HepG2 (cell line): ENCODE measurements at regions not wholly inside any gene's neighbourhood (a gene's known extent, or its start where the extent isn't known, plus 50 kb on each side); places are given as distances from the start of the nearest gene placed in this dataset.

Experiments
- FOSL2 ChIP-seq: sonication (generic); formaldehyde crosslinking; IDR thresholded peaks from 2 replicates; pipeline ENCODE4 v1.4.0; 2020; ENCODE audit warnings: missing genetic modification reagents
- KDM2A ChIP-seq: sonication (generic); formaldehyde crosslinking; IDR thresholded peaks from 2 replicates; pipeline ENCODE4 v1.4.0; 2020; ENCODE audit warnings: low read depth, missing genetic modification reagents, borderline replicate concordance
- MED8 ChIP-seq: sonication (generic); formaldehyde crosslinking; IDR thresholded peaks from 2 replicates; pipeline ENCODE4 v1.8.1; 2023; ENCODE audit warnings: mild to moderate bottlenecking, missing genetic modification reagents; ENCODE audit not compliant: insufficient replicate concordance
- SP4 ChIP-seq: sonication (generic); formaldehyde crosslinking; IDR thresholded peaks from 2 replicates; pipeline ENCODE4 v1.8.1; 2023; ENCODE audit warnings: mild to moderate bottlenecking, missing genetic modification reagents
- ZKSCAN1 ChIP-seq: fragments of 150-350 bp; IDR thresholded peaks from 2 replicates; pipeline ENCODE4 v1.6.1; 2014; ENCODE audit warnings: low read length
- ZMYM3 ChIP-seq: sonication (generic); formaldehyde crosslinking; IDR thresholded peaks from 2 replicates; pipeline ENCODE4 v1.5.1; 2020; ENCODE audit warnings: mild to moderate bottlenecking, missing genetic modification reagents
- ZNF468 ChIP-seq: sonication (generic); formaldehyde crosslinking; IDR thresholded peaks from 2 replicates; pipeline ENCODE4 v1.8.0; 2022; ENCODE audit warnings: mild to moderate bottlenecking, moderate library complexity, missing genetic modification reagents
- TF ChIP-seq, protein P1 (sequence below): sonication (generic); formaldehyde crosslinking; IDR thresholded peaks from 2 replicates; pipeline ENCODE4 v1.4.0; 2020; ENCODE audit warnings: missing genetic modification reagents
- TF ChIP-seq, protein P2 (sequence below): sonication (generic); formaldehyde crosslinking; conservative IDR thresholded peaks from 2 replicates; pipeline ENCODE4 v1.4.0; 2020; ENCODE audit warnings: missing genetic modification reagents
- TF ChIP-seq, protein P3 (sequence below): sonication (generic); formaldehyde crosslinking; IDR thresholded peaks from 2 replicates; pipeline ENCODE4 v1.4.0; 2020; ENCODE audit warnings: missing genetic modification reagents
- TF ChIP-seq, protein P4 (sequence below): sonication (generic); formaldehyde crosslinking; IDR thresholded peaks from 2 replicates; pipeline ENCODE4 v1.4.0; 2020; ENCODE audit warnings: mild to moderate bottlenecking, missing genetic modification reagents
- TF ChIP-seq, protein P5 (sequence below): sonication (generic); formaldehyde crosslinking; IDR thresholded peaks from 2 replicates; pipeline ENCODE4 v1.4.0; 2020; ENCODE audit warnings: missing genetic modification reagents

DNA sequence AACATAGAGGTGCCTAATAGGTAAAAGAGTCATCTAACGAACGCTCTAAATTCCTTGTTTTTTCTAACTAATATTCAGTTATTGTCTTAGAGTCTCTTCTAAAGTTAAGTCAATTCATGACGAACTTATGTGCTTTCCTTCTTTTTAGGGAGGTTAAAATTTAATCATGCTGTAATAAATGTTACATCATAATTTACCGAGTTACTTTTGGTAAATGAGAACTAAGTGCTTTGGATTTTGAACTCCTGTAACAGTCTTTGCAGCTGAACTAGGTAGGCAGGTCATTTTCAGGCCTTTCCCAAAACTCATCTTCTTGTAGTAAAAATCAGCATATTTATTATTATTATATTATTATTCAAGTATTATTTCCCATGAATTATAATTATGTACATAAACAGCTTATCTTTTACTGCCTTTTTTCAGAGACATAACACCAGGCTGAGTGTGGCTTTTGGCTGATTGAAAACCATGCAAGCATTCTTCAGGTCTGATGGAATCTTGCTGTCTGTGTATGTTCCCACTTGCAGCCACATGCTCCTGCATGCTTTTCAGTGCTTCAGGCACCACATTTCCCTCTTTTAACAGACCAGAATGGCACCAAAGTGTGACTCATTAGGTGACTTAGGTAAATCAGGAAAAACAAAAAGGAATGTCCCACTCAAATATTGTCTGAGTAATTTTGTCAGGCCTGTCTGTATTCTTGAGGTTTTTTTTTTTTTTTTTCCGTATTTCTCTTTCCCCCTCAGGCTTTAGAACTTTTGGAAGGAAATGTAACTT lies 81.0 kb upstream of the CD55 start (continued):
- TF ChIP-seq, protein P1, sequence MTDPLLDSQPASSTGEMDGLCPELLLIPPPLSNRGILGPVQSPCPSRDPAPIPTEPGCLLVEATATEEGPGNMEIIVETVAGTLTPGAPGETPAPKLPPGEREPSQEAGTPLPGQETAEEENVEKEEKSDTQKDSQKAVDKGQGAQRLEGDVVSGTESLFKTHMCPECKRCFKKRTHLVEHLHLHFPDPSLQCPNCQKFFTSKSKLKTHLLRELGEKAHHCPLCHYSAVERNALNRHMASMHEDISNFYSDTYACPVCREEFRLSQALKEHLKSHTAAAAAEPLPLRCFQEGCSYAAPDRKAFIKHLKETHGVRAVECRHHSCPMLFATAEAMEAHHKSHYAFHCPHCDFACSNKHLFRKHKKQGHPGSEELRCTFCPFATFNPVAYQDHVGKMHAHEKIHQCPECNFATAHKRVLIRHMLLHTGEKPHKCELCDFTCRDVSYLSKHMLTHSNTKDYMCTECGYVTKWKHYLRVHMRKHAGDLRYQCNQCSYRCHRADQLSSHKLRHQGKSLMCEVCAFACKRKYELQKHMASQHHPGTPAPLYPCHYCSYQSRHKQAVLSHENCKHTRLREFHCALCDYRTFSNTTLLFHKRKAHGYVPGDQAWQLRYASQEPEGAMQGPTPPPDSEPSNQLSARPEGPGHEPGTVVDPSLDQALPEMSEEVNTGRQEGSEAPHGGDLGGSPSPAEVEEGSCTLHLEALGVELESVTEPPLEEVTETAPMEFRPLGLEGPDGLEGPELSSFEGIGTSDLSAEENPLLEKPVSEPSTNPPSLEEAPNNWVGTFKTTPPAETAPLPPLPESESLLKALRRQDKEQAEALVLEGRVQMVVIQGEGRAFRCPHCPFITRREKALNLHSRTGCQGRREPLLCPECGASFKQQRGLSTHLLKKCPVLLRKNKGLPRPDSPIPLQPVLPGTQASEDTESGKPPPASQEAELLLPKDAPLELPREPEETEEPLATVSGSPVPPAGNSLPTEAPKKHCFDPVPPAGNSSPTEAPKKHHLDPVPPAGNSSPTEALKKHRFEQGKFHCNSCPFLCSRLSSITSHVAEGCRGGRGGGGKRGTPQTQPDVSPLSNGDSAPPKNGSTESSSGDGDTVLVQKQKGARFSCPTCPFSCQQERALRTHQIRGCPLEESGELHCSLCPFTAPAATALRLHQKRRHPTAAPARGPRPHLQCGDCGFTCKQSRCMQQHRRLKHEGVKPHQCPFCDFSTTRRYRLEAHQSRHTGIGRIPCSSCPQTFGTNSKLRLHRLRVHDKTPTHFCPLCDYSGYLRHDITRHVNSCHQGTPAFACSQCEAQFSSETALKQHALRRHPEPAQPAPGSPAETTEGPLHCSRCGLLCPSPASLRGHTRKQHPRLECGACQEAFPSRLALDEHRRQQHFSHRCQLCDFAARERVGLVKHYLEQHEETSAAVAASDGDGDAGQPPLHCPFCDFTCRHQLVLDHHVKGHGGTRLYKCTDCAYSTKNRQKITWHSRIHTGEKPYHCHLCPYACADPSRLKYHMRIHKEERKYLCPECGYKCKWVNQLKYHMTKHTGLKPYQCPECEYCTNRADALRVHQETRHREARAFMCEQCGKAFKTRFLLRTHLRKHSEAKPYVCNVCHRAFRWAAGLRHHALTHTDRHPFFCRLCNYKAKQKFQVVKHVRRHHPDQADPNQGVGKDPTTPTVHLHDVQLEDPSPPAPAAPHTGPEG: 0 out of 2 replicates have a peak, but pooled peaks have one; percentile 2
- TF ChIP-seq, protein P2, sequence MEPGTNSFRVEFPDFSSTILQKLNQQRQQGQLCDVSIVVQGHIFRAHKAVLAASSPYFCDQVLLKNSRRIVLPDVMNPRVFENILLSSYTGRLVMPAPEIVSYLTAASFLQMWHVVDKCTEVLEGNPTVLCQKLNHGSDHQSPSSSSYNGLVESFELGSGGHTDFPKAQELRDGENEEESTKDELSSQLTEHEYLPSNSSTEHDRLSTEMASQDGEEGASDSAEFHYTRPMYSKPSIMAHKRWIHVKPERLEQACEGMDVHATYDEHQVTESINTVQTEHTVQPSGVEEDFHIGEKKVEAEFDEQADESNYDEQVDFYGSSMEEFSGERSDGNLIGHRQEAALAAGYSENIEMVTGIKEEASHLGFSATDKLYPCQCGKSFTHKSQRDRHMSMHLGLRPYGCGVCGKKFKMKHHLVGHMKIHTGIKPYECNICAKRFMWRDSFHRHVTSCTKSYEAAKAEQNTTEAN: 0 out of 2 replicates have a peak, but pooled peaks have one; percentile 13
- TF ChIP-seq ZKSCAN1: no peak
- TF ChIP-seq, protein P3, sequence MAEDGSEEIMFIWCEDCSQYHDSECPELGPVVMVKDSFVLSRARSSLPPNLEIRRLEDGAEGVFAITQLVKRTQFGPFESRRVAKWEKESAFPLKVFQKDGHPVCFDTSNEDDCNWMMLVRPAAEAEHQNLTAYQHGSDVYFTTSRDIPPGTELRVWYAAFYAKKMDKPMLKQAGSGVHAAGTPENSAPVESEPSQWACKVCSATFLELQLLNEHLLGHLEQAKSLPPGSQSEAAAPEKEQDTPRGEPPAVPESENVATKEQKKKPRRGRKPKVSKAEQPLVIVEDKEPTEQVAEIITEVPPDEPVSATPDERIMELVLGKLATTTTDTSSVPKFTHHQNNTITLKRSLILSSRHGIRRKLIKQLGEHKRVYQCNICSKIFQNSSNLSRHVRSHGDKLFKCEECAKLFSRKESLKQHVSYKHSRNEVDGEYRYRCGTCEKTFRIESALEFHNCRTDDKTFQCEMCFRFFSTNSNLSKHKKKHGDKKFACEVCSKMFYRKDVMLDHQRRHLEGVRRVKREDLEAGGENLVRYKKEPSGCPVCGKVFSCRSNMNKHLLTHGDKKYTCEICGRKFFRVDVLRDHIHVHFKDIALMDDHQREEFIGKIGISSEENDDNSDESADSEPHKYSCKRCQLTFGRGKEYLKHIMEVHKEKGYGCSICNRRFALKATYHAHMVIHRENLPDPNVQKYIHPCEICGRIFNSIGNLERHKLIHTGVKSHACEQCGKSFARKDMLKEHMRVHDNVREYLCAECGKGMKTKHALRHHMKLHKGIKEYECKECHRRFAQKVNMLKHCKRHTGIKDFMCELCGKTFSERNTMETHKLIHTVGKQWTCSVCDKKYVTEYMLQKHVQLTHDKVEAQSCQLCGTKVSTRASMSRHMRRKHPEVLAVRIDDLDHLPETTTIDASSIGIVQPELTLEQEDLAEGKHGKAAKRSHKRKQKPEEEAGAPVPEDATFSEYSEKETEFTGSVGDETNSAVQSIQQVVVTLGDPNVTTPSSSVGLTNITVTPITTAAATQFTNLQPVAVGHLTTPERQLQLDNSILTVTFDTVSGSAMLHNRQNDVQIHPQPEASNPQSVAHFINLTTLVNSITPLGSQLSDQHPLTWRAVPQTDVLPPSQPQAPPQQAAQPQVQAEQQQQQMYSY (CRISPR knock-in tag): no peak
- peak; percentile 52 for TF ChIP-seq FOSL2 (CRISPR knock-in tag)
- no peak for TF ChIP-seq ZMYM3
- no peak for TF ChIP-seq ZNF468 (CRISPR knock-in tag)
- no peak for TF ChIP-seq SP4
- TF ChIP-seq, protein P4, sequence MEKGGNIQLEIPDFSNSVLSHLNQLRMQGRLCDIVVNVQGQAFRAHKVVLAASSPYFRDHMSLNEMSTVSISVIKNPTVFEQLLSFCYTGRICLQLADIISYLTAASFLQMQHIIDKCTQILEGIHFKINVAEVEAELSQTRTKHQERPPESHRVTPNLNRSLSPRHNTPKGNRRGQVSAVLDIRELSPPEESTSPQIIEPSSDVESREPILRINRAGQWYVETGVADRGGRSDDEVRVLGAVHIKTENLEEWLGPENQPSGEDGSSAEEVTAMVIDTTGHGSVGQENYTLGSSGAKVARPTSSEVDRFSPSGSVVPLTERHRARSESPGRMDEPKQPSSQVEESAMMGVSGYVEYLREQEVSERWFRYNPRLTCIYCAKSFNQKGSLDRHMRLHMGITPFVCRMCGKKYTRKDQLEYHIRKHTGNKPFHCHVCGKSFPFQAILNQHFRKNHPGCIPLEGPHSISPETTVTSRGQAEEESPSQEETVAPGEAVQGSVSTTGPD (CRISPR knock-in tag): no peak
- TF ChIP-seq KDM2A (CRISPR knock-in tag): no peak
- no peak for TF ChIP-seq MED8
- TF ChIP-seq, protein P5, sequence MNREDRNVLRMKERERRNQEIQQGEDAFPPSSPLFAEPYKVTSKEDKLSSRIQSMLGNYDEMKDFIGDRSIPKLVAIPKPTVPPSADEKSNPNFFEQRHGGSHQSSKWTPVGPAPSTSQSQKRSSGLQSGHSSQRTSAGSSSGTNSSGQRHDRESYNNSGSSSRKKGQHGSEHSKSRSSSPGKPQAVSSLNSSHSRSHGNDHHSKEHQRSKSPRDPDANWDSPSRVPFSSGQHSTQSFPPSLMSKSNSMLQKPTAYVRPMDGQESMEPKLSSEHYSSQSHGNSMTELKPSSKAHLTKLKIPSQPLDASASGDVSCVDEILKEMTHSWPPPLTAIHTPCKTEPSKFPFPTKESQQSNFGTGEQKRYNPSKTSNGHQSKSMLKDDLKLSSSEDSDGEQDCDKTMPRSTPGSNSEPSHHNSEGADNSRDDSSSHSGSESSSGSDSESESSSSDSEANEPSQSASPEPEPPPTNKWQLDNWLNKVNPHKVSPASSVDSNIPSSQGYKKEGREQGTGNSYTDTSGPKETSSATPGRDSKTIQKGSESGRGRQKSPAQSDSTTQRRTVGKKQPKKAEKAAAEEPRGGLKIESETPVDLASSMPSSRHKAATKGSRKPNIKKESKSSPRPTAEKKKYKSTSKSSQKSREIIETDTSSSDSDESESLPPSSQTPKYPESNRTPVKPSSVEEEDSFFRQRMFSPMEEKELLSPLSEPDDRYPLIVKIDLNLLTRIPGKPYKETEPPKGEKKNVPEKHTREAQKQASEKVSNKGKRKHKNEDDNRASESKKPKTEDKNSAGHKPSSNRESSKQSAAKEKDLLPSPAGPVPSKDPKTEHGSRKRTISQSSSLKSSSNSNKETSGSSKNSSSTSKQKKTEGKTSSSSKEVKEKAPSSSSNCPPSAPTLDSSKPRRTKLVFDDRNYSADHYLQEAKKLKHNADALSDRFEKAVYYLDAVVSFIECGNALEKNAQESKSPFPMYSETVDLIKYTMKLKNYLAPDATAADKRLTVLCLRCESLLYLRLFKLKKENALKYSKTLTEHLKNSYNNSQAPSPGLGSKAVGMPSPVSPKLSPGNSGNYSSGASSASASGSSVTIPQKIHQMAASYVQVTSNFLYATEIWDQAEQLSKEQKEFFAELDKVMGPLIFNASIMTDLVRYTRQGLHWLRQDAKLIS (CRISPR knock-in tag): no peak
